ENCODE measurements at regions not wholly inside any gene's neighbourhood (a gene's known extent, or its start where the extent isn't known, plus 50 kb on each side); places are given as distances from the start of the nearest gene placed in this dataset.
A peak's percentile ranks its signal among the peaks of the same experiment; 100 is the strongest.

GRCh38 chr1:178607718-178608408, 95.0 kb downstream of the TEX35 start:
- DNase-seq: no peak

- DNase-seq: peak in 2 of 3 donors; percentile 20 to 78
These were observed 96.1 kb downstream of the TEX35 start for GRCh38 chr1:178609015-178609414.

DNA sequence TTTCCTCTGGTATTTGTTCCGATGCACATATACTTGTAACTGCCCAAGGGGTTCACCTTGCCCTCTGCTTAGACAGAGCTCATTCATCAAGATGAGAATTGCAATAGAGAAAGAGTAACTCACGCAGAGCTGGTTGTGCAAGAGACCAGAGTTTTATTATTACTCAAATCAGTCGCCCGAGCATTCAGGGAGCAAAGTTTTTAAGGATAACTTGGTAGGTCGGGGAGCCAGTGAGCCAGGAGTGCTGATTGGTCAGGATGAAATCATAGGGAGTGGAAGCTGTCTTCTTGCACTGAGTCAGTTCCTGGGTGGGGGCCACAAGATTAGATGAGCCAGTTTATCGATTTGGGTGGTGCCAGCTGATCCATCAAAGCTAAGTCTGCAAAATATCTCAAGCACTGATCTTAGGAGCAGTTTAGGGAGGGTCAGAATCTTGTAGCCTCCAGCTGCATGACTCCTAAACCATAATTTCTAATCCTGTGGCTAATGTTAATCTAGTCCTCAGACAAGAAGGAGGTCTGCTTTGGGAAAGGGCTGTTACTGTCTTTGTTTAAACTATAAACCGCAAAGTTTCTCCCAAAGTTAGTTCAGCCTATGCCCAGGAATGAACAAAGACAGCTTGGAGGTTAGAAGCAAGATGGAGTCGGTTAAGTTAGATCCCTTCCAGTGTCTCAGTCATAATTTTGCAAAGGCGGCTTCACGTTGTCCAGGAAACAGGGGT, 97.9 kb downstream of the TEX35 start:
- peak in 1 of 3 donors; percentile 69 for DNase-seq

- DNase-seq: peak in 2 of 3 donors; percentile 22 to 70
These were observed 99.4 kb downstream of the TEX35 start for GRCh38 chr1:178612261-178612660.

GRCh38 chr1:178613271-178613945, 100.5 kb downstream of the TEX35 start:
- peak in 1 of 3 donors; percentile 10 for DNase-seq

- DNase-seq: no peak
These were observed 101.4 kb downstream of the TEX35 start for GRCh38 chr1:178614286-178614685.

GRCh38 chr1:178619042-178619927, 105.8 kb upstream of the RALGPS2 start:
- no peak for DNase-seq

DNA sequence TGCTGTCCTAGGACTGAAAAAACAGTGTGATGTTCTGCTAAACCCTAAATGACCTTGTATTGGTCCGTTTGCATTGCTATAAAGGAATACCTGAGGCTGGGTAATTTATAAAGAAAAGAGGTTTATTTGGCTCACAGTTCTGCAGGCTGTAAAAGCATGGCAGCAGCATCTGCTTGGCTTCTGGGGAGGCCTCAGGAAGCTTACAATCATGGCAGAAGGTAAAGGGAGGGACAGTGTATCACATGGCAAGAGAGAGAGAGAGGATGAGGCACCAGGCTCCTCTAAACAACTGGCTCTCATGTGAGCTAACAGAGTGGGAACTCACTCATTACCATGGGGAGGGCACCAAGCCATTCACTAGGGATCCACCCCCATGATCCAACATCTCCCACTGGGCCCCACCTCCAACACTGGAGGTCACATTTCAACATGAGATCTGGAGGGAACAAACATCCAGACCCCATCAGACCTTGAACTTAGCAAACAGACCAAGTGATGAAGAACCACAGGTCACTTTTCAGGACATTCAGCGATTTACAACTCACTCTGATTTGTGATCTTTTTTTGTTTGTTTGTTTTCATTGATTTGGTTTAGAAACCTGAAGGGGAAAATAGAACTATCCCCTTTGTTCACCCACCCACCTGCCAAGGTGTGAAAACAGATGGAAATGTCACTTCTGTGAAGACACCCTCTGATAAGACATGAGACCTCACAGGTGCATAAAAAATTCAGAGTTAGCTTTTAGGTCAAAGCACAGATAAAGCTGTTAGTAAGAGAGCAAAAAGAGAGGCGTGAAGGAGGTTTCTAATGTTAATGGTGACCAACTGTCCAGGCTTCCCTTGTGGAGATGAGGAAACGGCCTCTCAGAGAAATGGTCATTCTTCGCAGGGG, 104.2 kb upstream of the RALGPS2 start:
- no peak for DNase-seq

- no peak for DNase-seq
These were observed 103.2 kb upstream of the RALGPS2 start for GRCh38 chr1:178621822-178622221.

DNA sequence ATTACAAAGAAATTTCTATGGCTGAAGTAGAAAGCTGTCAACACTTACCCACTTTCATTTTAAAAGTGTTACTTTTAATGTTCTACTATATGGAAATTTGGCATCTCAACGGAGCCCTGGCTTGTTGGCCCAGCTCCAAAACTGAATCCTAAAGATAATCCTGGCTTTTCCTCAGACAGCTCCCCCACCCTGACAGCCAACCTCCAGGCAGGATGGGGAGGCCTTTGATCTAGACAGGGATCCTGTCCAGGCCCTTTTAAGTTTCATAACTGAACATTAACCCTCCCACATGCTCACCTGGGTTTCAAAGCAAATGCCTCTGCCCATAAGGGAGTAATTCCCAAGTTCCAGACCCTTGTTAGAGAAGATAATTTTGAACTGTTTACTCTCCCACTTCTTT, 99.3 kb upstream of the RALGPS2 start:
- no peak for DNase-seq

DNA sequence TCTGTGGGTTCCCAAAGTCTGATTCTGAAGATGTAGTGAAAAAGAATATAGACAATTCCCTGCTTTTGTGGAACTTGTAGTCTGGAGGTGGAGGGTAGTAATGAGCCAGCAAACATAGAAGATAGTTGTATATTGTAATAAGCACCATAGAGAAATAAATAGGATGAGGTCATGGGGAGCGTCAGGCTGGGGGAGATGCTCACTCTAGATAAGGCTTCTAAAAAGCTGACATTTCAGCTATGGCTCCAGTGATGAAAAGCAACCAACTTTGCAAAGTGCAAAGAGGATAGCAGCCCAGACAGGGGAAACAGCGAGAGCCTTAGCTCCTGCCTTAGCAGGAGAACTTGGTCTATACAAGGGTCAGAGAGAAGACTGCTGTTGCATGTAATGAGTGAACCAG, 98.0 kb upstream of the RALGPS2 start:
- no peak for DNase-seq

GRCh38 chr1:178628637-178629251, 96.3 kb upstream of the RALGPS2 start:
- DNase-seq: no peak

DNA sequence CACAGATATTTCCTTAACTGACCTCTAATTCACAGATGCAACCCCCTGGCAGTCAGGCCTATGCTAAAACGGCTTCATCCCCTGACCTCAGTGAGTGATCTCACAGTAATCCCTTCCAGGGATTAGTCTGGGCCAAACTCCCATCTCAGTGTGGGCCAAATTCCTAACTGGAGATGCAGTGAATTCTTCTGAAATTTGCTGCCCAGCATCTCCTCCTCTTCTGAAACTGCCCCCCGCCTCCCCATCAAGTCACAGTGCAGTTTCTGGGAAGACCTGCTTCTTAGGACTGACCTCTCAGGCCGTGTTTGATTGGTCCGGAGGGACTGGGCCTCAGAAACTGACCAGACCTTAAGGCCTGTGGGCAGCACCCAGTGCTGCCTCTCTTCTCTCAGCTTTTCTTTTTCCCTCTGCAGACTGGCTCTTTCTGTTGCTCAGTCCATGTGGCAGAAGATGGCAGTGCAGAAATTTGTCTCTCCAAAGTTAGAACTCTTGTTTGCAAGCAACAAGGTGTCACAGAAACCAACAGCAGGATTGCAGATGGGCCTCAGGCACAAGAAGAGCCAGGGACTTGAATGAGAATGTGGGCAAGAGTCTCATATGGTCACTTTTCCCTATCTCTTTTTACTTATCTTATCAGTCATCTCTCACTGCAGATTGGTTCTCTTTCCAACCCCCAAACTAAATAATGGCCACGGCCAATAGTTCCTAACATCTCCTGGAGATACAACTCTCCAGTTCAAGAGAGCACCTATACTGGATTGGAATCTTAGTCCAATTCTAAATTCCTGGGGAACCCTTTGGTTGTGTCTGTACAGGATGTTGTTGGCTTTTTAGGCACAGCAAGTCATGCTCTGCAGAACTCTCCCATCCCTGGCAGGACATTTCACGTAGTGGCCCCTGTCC, 95.5 kb upstream of the RALGPS2 start:
- peak; percentile 75 to 87 (median 81) for DNase-seq

DNA sequence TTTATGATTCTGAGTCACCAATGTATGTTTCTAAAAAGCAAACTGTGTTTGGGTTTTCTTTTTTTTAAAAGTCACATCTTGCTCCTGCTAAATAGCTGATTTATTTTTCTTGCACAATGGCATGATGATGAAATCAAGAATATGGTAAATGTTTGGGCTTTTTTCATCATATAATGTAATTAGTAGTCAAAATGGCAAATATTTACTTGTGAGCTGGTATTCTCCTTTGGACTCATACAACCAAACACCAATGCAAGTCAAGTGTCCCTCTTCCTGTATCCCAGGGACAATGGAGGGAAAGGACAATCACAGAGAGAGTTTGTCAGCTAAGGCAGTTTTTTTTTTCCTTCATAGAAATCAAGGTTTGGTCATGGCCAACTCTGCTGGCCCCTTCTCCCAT, 94.6 kb upstream of the RALGPS2 start:
- no peak for DNase-seq

DNA sequence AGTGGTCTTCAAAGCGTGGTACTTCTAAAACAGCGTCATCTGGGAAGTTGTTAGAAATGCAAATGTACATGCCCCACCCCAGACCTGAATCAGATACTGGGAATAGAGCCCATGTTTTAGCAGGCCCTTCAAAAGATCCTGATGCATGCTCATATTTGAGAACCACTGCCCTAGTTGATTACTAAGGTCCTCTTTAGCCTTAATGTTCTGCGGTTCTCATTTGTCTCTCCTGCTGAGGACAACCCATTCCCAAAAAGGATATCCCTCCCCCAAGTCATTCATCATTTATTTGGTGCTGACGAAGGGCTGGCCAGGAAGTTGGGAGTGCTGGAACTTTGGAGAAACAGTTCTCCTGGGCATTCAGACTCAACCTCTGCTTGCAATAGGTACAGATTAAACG, 92.4 kb upstream of the RALGPS2 start:
- peak; percentile 57 to 73 (median 62) for DNase-seq

DNA sequence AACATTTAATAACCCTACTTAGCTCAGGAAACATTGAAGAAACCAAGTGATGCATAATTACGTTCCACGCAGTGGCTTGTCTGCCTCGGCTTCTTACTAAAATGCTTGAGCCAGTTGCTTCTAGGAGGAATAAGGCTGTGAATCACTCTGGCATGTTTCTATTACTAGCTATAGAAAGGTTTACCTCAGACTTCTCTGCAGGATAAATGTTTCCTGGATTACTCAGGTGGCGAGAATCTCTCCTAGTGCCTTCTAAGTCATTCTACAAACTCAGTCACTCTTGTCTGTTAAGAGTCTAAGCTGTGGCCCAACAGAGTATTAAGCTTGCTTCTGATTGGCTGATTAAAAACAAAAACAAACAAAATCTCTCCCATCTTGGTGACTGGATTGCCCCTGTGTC, 92.0 kb upstream of the RALGPS2 start:
- DNase-seq: peak in 1 of 3 donors; percentile 88

GRCh38 chr1:178634445-178634844, 90.6 kb upstream of the RALGPS2 start:
- peak in 1 of 3 donors; percentile 63 for DNase-seq

DNA sequence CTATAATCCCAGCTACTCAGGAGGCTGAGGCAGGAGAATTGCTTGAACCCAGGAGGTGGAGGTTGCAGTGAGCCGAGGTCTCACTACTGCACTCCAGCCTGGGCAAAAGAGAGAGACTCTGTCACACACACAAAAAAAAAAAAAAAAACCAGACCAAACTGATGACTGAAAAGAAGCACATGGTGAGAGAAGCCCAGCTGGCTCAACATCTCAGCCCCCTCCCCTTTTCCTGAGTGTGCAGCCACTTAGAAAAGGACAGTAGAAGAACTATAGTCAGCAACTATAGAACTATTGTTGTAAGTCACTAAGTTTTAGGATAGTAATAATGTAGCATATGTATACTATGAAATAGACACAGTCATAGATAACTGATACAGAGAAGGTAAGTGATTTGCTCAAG, 87.2 kb upstream of the RALGPS2 start:
- no peak for DNase-seq

DNA sequence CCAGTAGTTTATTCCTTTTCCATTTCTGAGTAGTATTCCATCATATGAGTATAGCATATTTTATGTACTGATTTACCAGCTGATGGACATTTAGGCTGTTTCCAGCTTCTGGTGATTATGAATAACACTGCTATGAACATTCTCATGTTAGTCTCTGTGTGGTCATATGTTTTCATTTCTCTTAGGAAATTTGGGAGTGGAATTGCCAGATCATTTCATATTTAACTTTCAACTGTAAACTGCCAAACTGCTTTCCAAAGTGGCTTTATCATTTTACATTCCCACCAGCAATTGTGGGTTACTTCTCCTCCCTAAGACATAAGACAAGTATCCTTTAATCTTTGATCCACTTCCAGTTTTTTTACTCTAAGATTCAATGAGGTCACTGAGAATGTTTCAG, 85.7 kb upstream of the RALGPS2 start:
- DNase-seq: no peak
